HUES6 (cell line): ENCODE measurements at regions not wholly inside any gene's neighbourhood (a gene's known extent, or its start where the extent isn't known, plus 50 kb on each side); places are given as distances from the start of the nearest gene placed in this dataset.

ENCODE experiments used
- H3K27ac ChIP-seq: 2 replicates; pipeline ENCODE4 v1.7.0; 2013; ENCODE audit warnings: low read depth, mild to moderate bottlenecking, low read length, inconsistent platforms
- H3K27me3 ChIP-seq: 2 replicates; pipeline ENCODE4 v1.6.1; 2013; ENCODE audit warnings: low read length; ENCODE audit not compliant: control insufficient read depth, insufficient read depth
- H3K36me3 ChIP-seq: 2 replicates; pipeline ENCODE4 v1.6.1; 2013; ENCODE audit warnings: low read length; ENCODE audit not compliant: control insufficient read depth, insufficient read depth
- H3K4me1 ChIP-seq: 2 replicates; pipeline ENCODE4 v1.6.1; 2013; ENCODE audit warnings: low read length; ENCODE audit not compliant: control insufficient read depth, insufficient read depth
- H3K4me3 ChIP-seq: 2 replicates; pipeline ENCODE4 v1.5.1; 2013; ENCODE audit warnings: low read depth, low read length
- H3K9ac ChIP-seq: one replicate; pipeline ENCODE4 v1.6.1; 2013; ENCODE audit warnings: mild to moderate bottlenecking, low read length
- H3K9me3 ChIP-seq: 2 replicates; pipeline ENCODE4 v1.6.1; 2013; ENCODE audit warnings: low read depth, low read length; ENCODE audit not compliant: control insufficient read depth, insufficient read depth

DNA sequence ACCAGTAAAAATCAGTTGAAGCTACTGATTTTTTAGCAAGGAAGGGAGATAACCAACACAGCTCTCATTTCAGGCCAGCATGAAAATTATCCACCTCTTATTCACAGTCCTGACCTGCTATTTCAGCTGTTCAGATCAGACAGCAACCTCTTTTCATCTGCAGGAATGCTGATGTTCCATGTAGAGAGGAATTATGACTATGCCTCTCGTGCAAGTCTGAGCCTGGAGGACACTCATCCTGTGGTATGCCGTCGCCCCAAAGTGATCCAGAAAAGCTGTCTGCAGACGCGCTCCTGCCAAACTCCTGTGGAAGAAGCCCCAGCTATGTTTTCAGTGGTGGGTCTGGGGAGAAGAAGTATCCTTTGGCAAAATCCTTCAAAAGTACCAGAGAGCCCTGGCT, 563.5 kb upstream of the SLITRK1 start:
- no peak overlapping the region for H3K9ac ChIP-seq
- no peak overlapping the region for H3K27ac ChIP-seq

GRCh38 chr13:84443463-84443862, 561.2 kb upstream of the SLITRK1 start:
- H3K27me3 ChIP-seq: no peaks in the 10 kb centered on the region
- no peaks in the 10 kb centered on the region for H3K36me3 ChIP-seq
- no peaks in the 10 kb centered on the region for H3K9me3 ChIP-seq
- no peak overlapping the region for H3K27ac ChIP-seq
- no peaks in the 10 kb centered on the region for H3K4me1 ChIP-seq
- no peak overlapping the region for H3K4me3 ChIP-seq
- no peak overlapping the region for H3K9ac ChIP-seq

More for the DNA sequence above, 563.5 kb upstream of the SLITRK1 start:
- Histone ChIP-seq H3K36me3 (no peaks in the 10 kb centered on the region), H3K4me3 (no peak overlapping the region), H3K4me1 (no peaks in the 10 kb centered on the region), H3K9me3 (no peaks in the 10 kb centered on the region), H3K27me3 (no peaks in the 10 kb centered on the region)

DNA sequence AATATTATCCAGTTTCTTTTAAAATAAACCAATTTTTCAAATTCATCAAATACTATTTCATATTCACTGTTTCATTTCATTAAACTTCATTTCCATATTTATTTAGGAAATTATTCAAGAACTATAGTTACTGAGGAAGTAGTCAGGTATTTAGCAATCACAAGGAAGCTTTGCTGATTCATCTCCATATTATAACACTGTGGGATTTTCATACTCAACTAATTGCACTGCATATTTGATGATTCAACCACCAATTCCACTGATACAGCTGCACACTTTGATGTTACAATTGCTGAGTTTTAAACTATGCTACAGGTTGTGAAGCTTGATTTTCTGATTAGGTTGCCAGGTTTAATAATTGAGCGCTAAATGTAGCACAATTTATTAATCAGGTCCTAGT, 556.8 kb upstream of the SLITRK1 start:
- H3K4me1 ChIP-seq: no peaks in the 10 kb centered on the region
- no peak overlapping the region for H3K4me3 ChIP-seq
- H3K27me3 ChIP-seq: no peaks in the 10 kb centered on the region
- no peak overlapping the region for H3K9ac ChIP-seq
- H3K9me3 ChIP-seq: no peaks in the 10 kb centered on the region
- H3K36me3 ChIP-seq: no peaks in the 10 kb centered on the region
- no peak overlapping the region for H3K27ac ChIP-seq

GRCh38 chr13:84433024-84433423, 550.8 kb upstream of the SLITRK1 start:
- H3K36me3 ChIP-seq: no peaks in the 10 kb centered on the region
- no peak overlapping the region for H3K27ac ChIP-seq
- no peaks in the 10 kb centered on the region for H3K27me3 ChIP-seq
- no peaks in the 10 kb centered on the region for H3K4me1 ChIP-seq
- H3K4me3 ChIP-seq: no peak overlapping the region
- no peak overlapping the region for H3K9ac ChIP-seq
- no peaks in the 10 kb centered on the region for H3K9me3 ChIP-seq

DNA sequence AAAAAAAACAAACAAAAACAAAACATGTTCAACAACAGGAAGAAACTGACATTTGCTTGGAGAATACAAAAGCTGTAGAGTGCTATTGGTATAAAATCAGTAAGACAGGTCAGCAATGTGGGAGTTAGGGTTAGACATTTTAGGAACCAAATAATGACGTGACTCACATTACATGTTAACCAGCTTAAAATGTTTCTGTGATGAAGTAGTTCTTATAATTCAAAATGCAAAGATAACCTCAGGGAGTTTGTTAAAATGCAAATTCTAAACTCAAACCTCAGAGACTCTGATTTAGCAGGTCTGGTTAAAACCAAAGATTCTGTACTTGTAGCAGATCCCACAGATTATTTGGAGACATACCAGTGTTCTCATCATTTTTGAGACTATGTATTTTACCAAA, 549.4 kb upstream of the SLITRK1 start:
- Histone ChIP-seq H3K36me3 (no peaks in the 10 kb centered on the region), H3K27me3 (no peaks in the 10 kb centered on the region), H3K4me1 (no peaks in the 10 kb centered on the region), H3K9me3 (no peaks in the 10 kb centered on the region), H3K9ac (no peak overlapping the region), H3K4me3 (no peak overlapping the region), H3K27ac (no peak overlapping the region)

DNA sequence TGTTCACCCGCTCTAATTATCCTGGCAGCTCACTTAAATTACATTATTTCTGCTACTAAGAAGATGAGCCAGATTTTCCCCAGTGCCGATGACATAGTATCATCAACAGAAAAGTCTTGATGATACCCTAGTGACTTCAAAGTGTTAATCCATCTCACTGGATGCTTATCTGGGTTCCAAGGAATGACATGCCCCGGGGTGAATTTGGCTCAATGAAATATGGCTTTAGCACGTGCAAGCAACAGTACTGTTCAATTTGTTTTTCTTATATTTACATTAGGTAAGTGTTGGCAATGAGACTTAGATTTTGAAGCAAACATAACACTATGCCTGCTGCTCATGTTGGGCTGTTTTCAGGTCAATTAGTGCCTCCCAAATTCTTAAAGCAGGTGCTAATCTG, 548.2 kb upstream of the SLITRK1 start:
- Histone ChIP-seq H3K4me1 (no peaks in the 10 kb centered on the region), H3K9me3 (no peaks in the 10 kb centered on the region), H3K27ac (no peak overlapping the region), H3K36me3 (no peaks in the 10 kb centered on the region), H3K4me3 (no peak overlapping the region), H3K27me3 (no peaks in the 10 kb centered on the region), H3K9ac (no peak overlapping the region)

DNA sequence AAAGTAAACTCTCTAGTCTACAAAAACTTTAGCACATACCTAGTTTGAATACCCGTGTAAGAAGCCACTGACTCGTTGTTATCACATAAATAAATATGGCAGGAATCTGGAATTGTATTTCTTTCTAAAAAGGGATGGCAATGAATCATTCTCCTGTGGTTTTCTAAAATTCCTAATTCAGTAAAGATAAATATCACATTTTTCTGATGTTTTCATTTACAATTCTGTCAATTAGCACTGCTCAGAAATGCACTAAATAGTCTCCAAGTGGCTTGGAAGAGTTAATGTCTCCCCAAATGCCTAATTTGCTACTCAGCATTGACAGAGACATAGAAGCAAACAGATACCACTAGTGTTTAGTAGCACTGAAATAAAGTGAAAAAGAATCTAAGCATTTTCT, 547.7 kb upstream of the SLITRK1 start:
- no peaks in the 10 kb centered on the region for H3K4me1 ChIP-seq
- no peak overlapping the region for H3K4me3 ChIP-seq
- no peak overlapping the region for H3K9ac ChIP-seq
- no peaks in the 10 kb centered on the region for H3K36me3 ChIP-seq
- no peaks in the 10 kb centered on the region for H3K27me3 ChIP-seq
- H3K27ac ChIP-seq: no peak overlapping the region
- no peaks in the 10 kb centered on the region for H3K9me3 ChIP-seq

DNA sequence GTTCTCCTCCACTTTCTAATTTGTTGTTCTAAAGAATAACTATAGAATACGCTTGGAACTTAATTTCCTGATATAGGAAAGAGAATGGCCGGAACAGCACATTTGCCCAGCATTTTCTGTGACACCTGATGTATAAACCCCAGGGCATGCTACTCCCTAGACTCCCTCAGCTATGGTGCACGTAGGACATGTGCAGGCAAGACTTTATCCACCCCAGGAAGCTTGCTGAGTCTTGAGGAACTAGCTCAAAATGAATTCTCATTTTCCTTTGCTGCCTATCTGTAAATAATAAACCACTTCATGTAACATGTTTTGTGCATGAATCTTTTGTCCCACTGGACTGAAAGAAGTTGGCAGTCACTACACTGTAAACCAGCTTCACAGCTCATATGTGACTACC, 535.8 kb upstream of the SLITRK1 start:
- H3K9me3 ChIP-seq: no peaks in the 10 kb centered on the region
- H3K36me3 ChIP-seq: no peaks in the 10 kb centered on the region
- H3K4me1 ChIP-seq: no peaks in the 10 kb centered on the region
- H3K27me3 ChIP-seq: no peaks in the 10 kb centered on the region
- no peak overlapping the region for H3K9ac ChIP-seq
- H3K27ac ChIP-seq: no peak overlapping the region
- no peak overlapping the region for H3K4me3 ChIP-seq

DNA sequence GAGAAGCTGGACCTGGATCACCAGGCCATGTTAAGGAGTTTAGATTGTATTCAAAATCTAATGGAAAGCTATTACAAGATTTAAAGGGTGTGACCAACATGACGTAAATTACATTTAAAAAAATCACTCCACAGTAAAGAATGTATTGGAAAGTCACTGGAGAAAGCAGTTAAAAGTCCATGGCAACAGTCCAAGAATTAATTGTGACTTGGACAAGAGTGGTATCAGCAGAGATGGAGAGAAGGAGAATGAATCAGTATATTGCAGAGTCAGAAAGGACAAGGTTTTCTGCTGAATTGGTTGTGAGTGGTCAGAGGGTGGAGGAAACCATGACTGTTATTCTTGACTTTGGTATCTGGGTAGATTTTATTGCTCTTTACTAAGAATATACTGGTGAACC, 535.1 kb upstream of the SLITRK1 start:
- H3K4me1 ChIP-seq: no peaks in the 10 kb centered on the region
- H3K36me3 ChIP-seq: no peaks in the 10 kb centered on the region
- no peak overlapping the region for H3K9ac ChIP-seq
- no peaks in the 10 kb centered on the region for H3K27me3 ChIP-seq
- no peak overlapping the region for H3K4me3 ChIP-seq
- H3K9me3 ChIP-seq: no peaks in the 10 kb centered on the region
- no peak overlapping the region for H3K27ac ChIP-seq

DNA sequence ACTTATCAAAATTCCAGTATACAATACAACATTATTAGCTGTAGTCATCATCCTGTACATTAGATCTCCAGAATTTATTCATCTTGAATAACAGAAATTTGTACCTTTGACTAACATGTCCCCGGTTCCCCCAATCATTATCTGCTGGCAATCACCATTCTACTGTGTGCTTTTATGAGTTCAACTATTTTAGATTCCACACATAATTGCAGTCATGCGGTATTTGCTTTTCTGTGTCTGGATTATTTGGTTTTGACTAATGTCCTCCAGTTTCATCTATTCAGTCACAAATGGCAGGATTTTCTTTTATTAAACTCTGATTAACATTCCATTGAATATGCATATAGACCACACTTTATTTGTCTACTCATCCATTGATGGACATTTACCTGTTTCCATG, 530.7 kb upstream of the SLITRK1 start:
- Histone ChIP-seq H3K4me1 (no peaks in the 10 kb centered on the region), H3K9me3 (no peaks in the 10 kb centered on the region), H3K27ac (no peak overlapping the region)

DNA sequence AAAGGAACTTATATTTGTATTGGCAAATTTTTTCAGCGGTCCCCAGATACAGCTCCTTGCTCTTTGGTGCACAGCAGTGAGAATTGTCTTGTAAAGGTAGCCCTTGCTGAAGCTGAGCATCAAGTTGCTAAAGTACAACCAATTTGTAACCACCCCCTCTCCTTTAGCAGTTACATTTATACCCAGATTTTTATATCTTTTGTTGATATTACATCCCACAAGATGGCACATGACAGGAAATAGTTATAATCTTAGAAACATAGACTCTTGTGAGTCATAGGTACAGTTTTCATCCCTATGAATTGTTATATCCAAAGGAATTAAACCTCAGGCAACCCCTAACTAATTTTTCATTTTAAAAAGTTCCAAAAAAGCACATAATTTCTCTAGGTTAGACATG, 523.0 kb upstream of the SLITRK1 start:
- Histone ChIP-seq H3K4me3 (no peak overlapping the region), H3K9ac (no peak overlapping the region), H3K27ac (no peak overlapping the region), H3K36me3 (no peaks in the 10 kb centered on the region), H3K27me3 (no peaks in the 10 kb centered on the region), H3K9me3 (0 out of 2 replicates have a peak, but pooled peaks cover 5% of the 10 kb centered on the region), H3K4me1 (no peaks in the 10 kb centered on the region)

More for the DNA sequence above, 530.7 kb upstream of the SLITRK1 start:
- H3K27me3 ChIP-seq: no peaks in the 10 kb centered on the region
- H3K4me3 ChIP-seq: no peak overlapping the region
- H3K9ac ChIP-seq: no peak overlapping the region
- H3K36me3 ChIP-seq: no peaks in the 10 kb centered on the region

DNA sequence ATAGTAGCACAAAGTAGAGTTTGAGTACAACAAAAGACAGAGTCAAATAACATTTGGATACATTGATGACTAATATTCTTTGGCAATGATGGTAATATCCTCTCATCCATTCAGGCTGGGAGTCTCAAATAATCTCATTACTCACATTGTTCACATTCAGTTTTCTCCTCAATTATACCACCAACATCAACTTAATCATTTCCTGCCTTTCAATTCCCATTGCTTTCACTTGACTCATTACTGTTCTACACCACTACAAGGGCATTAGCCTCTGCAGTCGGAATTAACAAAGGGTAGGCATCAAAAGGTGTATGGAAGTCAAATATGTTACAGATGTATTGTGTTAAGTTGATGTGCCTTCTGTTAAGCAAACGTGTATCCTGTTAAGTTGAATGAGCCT, 518.4 kb upstream of the SLITRK1 start:
- Histone ChIP-seq H3K9ac (no peak overlapping the region), H3K27me3 (no peaks in the 10 kb centered on the region), H3K9me3 (peaks cover 28% of the 10 kb centered on the region), H3K36me3 (no peaks in the 10 kb centered on the region), H3K27ac (no peak overlapping the region), H3K4me1 (no peaks in the 10 kb centered on the region), H3K4me3 (no peak overlapping the region)
